ENCODE measurements at regions not wholly inside any gene's neighbourhood (a gene's known extent, or its start where the extent isn't known, plus 50 kb on each side); places are given as distances from the start of the nearest gene placed in this dataset.

DNA sequence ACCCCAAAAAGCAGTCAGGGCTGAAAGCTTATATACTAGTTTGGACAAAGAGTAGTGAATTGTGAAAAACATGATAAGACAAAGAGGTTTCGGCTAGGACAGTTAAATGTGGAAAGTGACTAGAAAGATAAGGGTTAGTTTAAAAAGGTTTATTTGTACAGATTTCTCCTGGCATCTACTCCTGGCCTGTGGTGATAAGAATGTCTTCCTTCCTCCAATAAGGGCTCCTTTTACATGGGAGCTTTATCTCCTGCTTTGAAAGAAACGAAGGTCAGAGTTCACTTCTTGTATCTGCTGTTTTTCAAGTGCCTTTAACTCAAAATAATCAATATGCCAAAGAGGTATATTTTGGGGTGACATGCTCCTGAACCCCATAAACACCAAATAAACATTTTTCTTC lies 776.1 kb upstream of the COX7C start:
- H3K4me3 ChIP-seq (ENCODE audit: low read depth, low read length): no peak overlapping the region
- in situ Hi-C loops (cut with HindIII; ENCODE audit: low sequenced_read_pairs): no loop called here
- TF ChIP-seq, protein P1, sequence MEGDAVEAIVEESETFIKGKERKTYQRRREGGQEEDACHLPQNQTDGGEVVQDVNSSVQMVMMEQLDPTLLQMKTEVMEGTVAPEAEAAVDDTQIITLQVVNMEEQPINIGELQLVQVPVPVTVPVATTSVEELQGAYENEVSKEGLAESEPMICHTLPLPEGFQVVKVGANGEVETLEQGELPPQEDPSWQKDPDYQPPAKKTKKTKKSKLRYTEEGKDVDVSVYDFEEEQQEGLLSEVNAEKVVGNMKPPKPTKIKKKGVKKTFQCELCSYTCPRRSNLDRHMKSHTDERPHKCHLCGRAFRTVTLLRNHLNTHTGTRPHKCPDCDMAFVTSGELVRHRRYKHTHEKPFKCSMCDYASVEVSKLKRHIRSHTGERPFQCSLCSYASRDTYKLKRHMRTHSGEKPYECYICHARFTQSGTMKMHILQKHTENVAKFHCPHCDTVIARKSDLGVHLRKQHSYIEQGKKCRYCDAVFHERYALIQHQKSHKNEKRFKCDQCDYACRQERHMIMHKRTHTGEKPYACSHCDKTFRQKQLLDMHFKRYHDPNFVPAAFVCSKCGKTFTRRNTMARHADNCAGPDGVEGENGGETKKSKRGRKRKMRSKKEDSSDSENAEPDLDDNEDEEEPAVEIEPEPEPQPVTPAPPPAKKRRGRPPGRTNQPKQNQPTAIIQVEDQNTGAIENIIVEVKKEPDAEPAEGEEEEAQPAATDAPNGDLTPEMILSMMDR (IDR thresholded peaks at IDR 0.05; ENCODE audit: low read depth, low read length, missing control alignments): no peak
- DNase-seq (ENCODE audit: low read depth): no peak

DNA sequence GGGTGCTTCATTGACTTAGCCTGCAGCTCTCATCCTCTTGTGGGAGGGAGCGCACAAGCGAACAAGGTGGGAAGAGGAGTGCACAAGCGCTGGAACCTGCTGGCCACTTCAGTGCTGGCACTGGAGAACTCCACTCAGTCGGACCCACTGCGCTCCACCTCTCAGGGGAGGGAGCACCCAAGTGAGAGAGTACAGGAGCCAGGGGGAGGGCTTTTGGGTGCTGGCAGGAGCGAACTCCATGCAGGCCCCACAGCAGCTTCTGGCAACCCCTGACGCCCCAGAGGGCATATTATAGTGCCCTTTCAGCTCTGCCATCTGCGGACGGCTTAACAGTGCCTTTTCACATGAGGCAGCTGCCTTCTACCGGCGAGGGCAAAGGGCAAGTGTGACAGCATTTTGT lies 774.2 kb upstream of the COX7C start:
- no peak overlapping the region for H3K4me3 ChIP-seq (ENCODE audit: low read depth, low read length)
- TF ChIP-seq, protein P1 (IDR thresholded peaks at IDR 0.05; ENCODE audit: low read depth, low read length, missing control alignments): no peak
- no peak for DNase-seq (ENCODE audit: low read depth)
- in situ Hi-C loops (cut with HindIII; ENCODE audit: low sequenced_read_pairs): no loop called here

DNA sequence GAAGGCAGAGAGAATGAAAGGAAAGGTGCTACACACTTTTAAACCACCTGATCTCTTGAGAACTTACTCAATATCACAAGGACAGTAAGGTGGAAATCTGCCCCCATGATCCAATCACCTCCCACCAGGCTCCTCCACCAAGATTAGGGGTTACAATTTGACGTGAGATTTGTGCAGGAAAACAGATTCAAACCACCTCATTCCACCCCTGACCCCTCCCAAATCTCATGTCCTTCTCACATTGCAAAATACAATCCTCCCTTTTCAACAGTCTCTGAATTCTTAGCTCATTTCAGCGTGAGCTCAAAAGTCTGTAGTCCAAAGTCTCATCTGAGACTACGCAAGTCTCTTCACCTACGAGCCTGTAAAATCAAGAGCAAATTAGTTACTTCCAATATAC lies 768.3 kb upstream of the COX7C start:
- in situ Hi-C loops (cut with HindIII; ENCODE audit: low sequenced_read_pairs): no loop called here
- no peak overlapping the region for H3K4me3 ChIP-seq (ENCODE audit: low read depth, low read length)
- TF ChIP-seq, protein P1 (IDR thresholded peaks at IDR 0.05; ENCODE audit: low read depth, low read length, missing control alignments): no peak
- DNase-seq (ENCODE audit: low read depth): no peak

DNA sequence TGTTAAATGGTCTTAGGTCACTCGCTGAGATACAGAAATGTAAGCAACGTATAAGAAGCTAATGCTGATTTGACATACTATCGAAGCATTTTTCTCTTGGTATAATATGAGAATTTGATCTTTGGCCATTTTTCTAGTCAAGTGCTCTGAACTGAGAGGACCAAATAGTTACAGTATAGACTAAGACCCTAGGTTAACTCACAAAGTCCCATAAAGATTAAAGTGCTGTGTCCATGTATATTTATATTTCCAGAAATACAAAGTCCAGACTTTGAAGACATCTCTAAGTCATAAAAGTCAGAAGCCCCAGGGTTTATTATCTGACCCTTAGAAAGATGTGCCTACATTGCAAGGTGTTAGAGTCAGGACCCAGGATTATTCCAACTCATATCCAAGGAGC lies 752.4 kb upstream of the COX7C start:
- no peak for DNase-seq (ENCODE audit: low read depth)
- H3K4me3 ChIP-seq (ENCODE audit: low read depth, low read length): no peak overlapping the region
- TF ChIP-seq, protein P1 (IDR thresholded peaks at IDR 0.05; ENCODE audit: low read depth, low read length, missing control alignments): no peak
- in situ Hi-C loops (cut with HindIII; ENCODE audit: low sequenced_read_pairs): no loop called here

DNA sequence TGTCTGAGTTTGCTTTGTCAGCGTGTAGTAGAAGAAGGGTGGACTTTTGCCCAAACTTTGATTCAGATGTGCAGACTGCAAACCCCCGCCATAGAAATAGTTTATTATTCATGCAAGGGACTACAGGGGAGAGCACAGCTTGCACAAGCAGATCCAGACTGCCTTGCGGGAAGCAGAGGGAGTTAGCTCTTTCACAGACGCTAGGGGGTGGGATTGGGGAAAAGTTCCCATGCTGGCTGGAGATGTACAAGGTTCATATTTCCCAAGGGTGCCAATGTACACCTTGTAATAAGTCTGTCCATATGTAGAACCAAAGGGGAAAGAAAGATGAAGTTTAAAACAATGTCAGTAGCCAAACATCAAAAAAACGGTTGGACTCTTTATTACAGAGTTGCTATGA lies 749.7 kb upstream of the COX7C start:
- TF ChIP-seq, protein P1 (IDR thresholded peaks at IDR 0.05; ENCODE audit: low read depth, low read length, missing control alignments): no peak
- DNase-seq (ENCODE audit: low read depth): no peak
- in situ Hi-C loops (cut with HindIII; ENCODE audit: low sequenced_read_pairs): no loop called here
- H3K4me3 ChIP-seq (ENCODE audit: low read depth, low read length): no peak overlapping the region

DNA sequence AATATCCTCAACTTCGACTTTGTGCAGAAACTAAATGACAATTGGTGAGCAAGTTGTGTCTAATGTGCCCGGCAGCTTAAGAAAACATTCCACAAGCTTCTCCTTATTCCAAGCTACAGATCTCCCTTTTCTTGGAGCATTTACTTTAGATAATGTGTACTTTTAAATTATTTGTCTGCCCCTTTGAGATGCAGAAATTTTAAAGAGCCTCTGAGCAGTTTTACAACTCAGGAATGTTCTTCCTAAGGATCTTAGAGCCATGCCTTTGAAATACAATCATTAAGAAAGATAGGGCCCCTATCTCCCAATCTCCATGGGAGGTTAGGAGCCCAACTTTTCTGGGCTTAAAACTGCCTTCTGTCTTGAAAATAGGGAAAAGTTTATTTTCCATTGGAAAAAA lies 723.7 kb upstream of the COX7C start:
- H3K4me3 ChIP-seq (ENCODE audit: low read depth, low read length): no peak overlapping the region
- DNase-seq (ENCODE audit: low read depth): no peak
- TF ChIP-seq, protein P1 (IDR thresholded peaks at IDR 0.05; ENCODE audit: low read depth, low read length, missing control alignments): no peak
- in situ Hi-C loops (cut with HindIII; ENCODE audit: low sequenced_read_pairs): no loop called here

DNA sequence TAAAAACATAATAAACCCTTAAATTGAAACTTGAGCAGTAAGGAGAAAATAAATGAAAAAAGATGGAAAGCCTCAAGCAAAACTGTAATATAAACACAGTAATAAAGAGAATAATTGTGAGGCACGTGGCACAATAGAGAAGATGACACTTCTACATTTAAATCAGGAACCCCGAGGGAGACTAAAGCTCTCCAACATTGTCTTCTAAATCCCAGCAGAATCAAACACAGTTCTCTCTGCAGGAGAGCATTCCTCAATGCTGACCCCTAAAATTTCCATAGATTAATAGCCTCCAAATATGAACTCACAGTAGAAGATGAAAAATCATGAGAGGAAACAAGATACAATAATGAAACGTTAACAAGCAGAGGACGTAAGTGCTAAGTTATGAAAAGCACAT lies 721.2 kb upstream of the COX7C start:
- no peak overlapping the region for H3K4me3 ChIP-seq (ENCODE audit: low read depth, low read length)
- in situ Hi-C loops (cut with HindIII; ENCODE audit: low sequenced_read_pairs): no loop called here
- TF ChIP-seq, protein P1 (IDR thresholded peaks at IDR 0.05; ENCODE audit: low read depth, low read length, missing control alignments): no peak
- DNase-seq (ENCODE audit: low read depth): no peak
